ENCODE measurements at regions not wholly inside any gene's neighbourhood (a gene's known extent, or its start where the extent isn't known, plus 50 kb on each side); places are given as distances from the start of the nearest gene placed in this dataset.

DNA sequence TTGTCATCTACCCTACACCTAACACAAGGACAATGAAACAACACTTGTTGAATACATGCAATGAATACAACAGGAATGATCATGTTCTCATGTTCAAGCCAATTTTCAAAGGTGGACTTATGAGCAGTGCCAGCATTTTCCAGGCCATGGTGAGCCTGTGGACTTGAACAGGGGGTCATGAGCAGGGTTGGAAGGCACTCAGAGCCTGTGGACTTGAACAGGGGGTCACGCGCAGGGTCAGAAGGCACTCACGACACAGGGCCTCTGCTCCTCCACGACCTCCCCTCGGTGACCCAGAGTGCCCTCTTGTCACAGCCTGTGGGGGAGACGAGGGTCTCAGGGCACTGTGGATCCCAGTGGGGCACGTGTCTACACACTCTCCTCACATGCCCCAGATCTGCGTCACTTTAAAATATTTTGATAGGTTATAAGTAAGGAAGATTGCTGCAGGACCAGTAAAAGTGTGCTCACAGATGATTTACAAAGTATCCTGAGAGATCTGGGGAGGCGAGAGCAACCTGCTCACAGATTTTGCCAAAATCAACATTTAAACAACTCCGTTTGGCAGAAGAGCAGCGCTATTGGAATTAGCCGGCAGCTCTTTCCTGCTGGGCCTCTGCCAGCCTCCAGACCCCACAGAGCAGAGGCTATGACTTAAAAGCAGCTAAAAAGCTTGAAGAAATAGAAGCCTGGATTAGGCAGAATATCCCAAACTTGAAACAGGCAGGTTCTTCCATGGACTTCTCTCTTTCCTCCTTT, 121.9 kb downstream of the TMEM18 start:
- Mint-ChIP-seq H3K4me1 (ENCODE audit: unreplicated experiment) (peaks cover 4% of the 10 kb centered on the region), H3K27ac (ENCODE audit: unreplicated experiment) (no peak overlapping the region), H3K27me3 (ENCODE audit: unreplicated experiment) (peaks cover 2% of the 10 kb centered on the region), H3K9me3 (ENCODE audit: unreplicated experiment) (no peaks in the 10 kb centered on the region), H3K36me3 (ENCODE audit: low read depth, unreplicated experiment) (no peaks in the 10 kb centered on the region), H3K4me3 (ENCODE audit: unreplicated experiment) (no peak overlapping the region)
- no peak for DNase-seq (ENCODE audit: low spot score)
- TF ChIP-seq, protein P1, sequence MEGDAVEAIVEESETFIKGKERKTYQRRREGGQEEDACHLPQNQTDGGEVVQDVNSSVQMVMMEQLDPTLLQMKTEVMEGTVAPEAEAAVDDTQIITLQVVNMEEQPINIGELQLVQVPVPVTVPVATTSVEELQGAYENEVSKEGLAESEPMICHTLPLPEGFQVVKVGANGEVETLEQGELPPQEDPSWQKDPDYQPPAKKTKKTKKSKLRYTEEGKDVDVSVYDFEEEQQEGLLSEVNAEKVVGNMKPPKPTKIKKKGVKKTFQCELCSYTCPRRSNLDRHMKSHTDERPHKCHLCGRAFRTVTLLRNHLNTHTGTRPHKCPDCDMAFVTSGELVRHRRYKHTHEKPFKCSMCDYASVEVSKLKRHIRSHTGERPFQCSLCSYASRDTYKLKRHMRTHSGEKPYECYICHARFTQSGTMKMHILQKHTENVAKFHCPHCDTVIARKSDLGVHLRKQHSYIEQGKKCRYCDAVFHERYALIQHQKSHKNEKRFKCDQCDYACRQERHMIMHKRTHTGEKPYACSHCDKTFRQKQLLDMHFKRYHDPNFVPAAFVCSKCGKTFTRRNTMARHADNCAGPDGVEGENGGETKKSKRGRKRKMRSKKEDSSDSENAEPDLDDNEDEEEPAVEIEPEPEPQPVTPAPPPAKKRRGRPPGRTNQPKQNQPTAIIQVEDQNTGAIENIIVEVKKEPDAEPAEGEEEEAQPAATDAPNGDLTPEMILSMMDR (IDR thresholded peaks at IDR 0.05; ENCODE audit: unreplicated experiment), result no peak

DNA sequence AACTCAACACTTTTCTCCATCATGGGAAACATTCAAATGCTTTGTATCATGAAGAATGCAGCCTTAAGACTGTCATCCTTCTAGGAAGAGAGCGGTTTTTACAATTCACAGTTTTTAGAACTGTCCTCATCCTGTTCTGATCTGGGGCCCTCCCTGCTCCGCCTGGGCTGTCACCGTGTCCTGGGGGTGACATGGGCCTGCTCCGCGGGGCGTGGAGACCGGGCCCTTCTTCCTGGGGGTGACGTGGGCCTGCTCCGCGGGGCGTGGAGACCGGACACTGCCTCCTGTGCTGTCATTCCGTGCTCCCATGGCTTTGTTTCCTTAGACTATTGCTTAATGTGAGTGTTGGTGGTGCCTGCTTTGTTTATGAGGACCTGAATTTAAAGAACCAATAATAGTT, 122.8 kb downstream of the TMEM18 start:
- H3K9me3 Mint-ChIP-seq (ENCODE audit: unreplicated experiment), result no peaks in the 10 kb centered on the region
- H3K36me3 Mint-ChIP-seq (ENCODE audit: low read depth, unreplicated experiment), result no peaks in the 10 kb centered on the region
- peaks cover 2% of the 10 kb centered on the region for H3K27me3 Mint-ChIP-seq (ENCODE audit: unreplicated experiment)
- TF ChIP-seq, protein P1 (IDR thresholded peaks at IDR 0.05; ENCODE audit: unreplicated experiment), result no peak
- H3K4me1 Mint-ChIP-seq (ENCODE audit: unreplicated experiment), result peaks cover 4% of the 10 kb centered on the region
- no peak overlapping the region for H3K4me3 Mint-ChIP-seq (ENCODE audit: unreplicated experiment)
- no peak overlapping the region for H3K27ac Mint-ChIP-seq (ENCODE audit: unreplicated experiment)
- DNase-seq (ENCODE audit: low spot score), result no peak

DNA sequence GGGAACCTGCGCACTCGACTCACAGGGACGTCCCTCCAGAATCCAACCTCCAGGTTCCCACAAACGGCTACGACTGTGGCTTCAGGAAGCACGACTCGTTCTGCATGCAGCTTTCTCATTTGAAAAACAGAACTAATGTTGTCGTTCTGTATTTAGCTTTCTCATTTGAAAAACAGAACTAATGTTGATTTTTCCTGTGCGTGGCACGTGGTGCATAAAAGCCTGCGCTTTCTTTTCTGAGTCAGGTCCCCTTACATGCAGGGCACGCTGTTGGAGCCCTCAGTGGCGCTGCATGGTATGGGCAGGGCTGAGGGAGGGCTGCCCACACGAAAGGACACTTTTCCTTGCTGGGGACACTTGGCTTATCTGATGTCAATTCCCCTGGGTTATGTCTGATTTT, 124.3 kb downstream of the TMEM18 start:
- H3K4me3 Mint-ChIP-seq (ENCODE audit: unreplicated experiment), result no peak overlapping the region
- peaks cover 2% of the 10 kb centered on the region for H3K27me3 Mint-ChIP-seq (ENCODE audit: unreplicated experiment)
- DNase-seq (ENCODE audit: low spot score), result no peak
- H3K27ac Mint-ChIP-seq (ENCODE audit: unreplicated experiment), result no peak overlapping the region
- H3K4me1 Mint-ChIP-seq (ENCODE audit: unreplicated experiment), result no peaks in the 10 kb centered on the region
- TF ChIP-seq, protein P1 (IDR thresholded peaks at IDR 0.05; ENCODE audit: unreplicated experiment), result no peak
- no peaks in the 10 kb centered on the region for H3K9me3 Mint-ChIP-seq (ENCODE audit: unreplicated experiment)
- no peaks in the 10 kb centered on the region for H3K36me3 Mint-ChIP-seq (ENCODE audit: low read depth, unreplicated experiment)

DNA sequence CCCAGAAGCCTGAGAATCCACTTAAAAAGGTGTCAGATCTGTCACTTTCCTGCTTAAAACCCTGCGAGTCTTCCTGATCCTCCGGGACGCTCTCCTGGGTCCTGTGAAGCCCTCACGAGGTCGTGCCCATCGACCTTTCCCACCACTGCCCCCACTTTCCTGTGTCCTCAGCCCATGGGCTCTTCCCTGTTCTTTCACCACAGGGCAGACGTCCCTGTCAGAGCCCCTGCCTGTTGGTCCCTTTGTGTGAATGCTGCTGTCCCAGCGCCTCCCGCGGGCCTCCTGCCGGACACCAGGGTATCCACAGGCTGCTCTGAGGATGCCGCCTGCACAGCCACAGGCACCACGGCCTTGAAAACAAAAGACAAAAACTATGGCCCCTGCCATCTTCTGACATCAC, 125.6 kb downstream of the TMEM18 start:
- H3K27ac Mint-ChIP-seq (ENCODE audit: unreplicated experiment), result no peak overlapping the region
- H3K4me1 Mint-ChIP-seq (ENCODE audit: unreplicated experiment), result no peaks in the 10 kb centered on the region
- H3K9me3 Mint-ChIP-seq (ENCODE audit: unreplicated experiment), result no peaks in the 10 kb centered on the region
- no peaks in the 10 kb centered on the region for H3K36me3 Mint-ChIP-seq (ENCODE audit: low read depth, unreplicated experiment)
- no peak overlapping the region for H3K4me3 Mint-ChIP-seq (ENCODE audit: unreplicated experiment)
- TF ChIP-seq, protein P1 (IDR thresholded peaks at IDR 0.05; ENCODE audit: unreplicated experiment), result no peak
- H3K27me3 Mint-ChIP-seq (ENCODE audit: unreplicated experiment), result peaks cover 2% of the 10 kb centered on the region
- no peak for DNase-seq (ENCODE audit: low spot score)

DNA sequence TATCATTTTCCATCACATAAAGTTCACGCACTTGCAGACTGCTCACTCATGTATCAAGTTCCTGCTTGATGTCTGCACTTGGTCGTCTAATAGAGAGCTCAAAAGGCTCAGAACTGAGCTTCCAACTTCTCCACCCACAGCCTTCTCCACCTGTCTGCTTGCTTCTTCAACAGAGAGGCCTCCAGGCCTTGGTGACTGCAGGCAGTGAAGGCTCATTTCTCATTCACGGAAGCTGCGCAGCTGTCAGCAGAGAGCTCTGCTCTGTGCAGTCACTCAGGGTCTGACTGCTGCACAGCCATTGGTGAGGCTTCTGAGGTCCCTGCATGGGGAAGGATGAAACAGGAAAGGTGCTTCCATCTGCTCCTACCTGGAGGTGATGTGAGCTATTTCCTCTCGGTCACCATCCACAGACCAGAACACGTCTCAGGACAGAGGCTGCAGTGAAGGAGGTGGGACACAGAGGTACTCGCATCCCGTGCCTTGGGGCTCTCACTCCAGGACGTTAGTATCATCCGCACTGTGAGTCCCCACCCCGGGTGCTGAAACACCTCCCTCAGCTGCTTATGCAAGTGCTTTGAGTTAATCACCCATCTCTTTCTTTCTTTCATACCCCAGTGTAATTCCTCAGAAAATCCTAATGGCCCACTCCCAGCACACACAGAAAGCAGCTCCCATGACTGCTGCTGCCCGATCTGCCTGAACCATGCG, 126.2 kb downstream of the TMEM18 start:
- no peak overlapping the region for H3K27ac Mint-ChIP-seq (ENCODE audit: unreplicated experiment)
- no peak overlapping the region for H3K4me3 Mint-ChIP-seq (ENCODE audit: unreplicated experiment)
- H3K27me3 Mint-ChIP-seq (ENCODE audit: unreplicated experiment), result peaks cover 2% of the 10 kb centered on the region
- no peaks in the 10 kb centered on the region for H3K4me1 Mint-ChIP-seq (ENCODE audit: unreplicated experiment)
- no peaks in the 10 kb centered on the region for H3K9me3 Mint-ChIP-seq (ENCODE audit: unreplicated experiment)
- no peaks in the 10 kb centered on the region for H3K36me3 Mint-ChIP-seq (ENCODE audit: low read depth, unreplicated experiment)
- TF ChIP-seq, protein P1 (IDR thresholded peaks at IDR 0.05; ENCODE audit: unreplicated experiment), result no peak
- DNase-seq (ENCODE audit: low spot score), result no peak

Measured in endothelial cell (in vitro differentiated cells).